WERI-Rb-1 (cell line): ENCODE measurements at regions not wholly inside any gene's neighbourhood (a gene's known extent, or its start where the extent isn't known, plus 50 kb on each side); places are given as distances from the start of the nearest gene placed in this dataset.

Source experiments
- DNase-seq: peaks from one replicate; pipeline ENCODE4 v3.0.0-alpha.2; 2020
- H3K27ac ChIP-seq: fragments of 250-450 bp; sonication (Bioruptor Pico); 2 replicates; pipeline ENCODE4 v1.5.1; 2020; ENCODE audit warnings: mild to moderate bottlenecking, moderate library complexity
- H3K27me3 ChIP-seq: fragments of 250-450 bp; sonication (Bioruptor Pico); 2 replicates; pipeline ENCODE4 v1.5.1; 2021; ENCODE audit warnings: mild to moderate bottlenecking, low read depth, moderate library complexity; ENCODE audit not compliant: insufficient read depth, severe bottlenecking
- H3K36me3 ChIP-seq: fragments of 250-450 bp; sonication (Bioruptor Pico); 2 replicates; pipeline ENCODE4 v1.5.1; 2020; ENCODE audit warnings: mild to moderate bottlenecking, moderate library complexity
- H3K4me3 ChIP-seq: 2 replicates; pipeline ENCODE4 v1.5.1; 2011; ENCODE audit warnings: low read depth, mild to moderate bottlenecking, control low read depth, low read length
- H3K9me3 ChIP-seq: fragments of 250-450 bp; sonication (Bioruptor Pico); 2 replicates; pipeline ENCODE4 v1.5.1; 2021; ENCODE audit warnings: mild to moderate bottlenecking, moderate library complexity; ENCODE audit not compliant: severe bottlenecking
- CTCF ChIP-seq: IDR thresholded peaks from 2 replicates; pipeline ENCODE4 v1.5.1; 2011; ENCODE audit warnings: low read depth, mild to moderate bottlenecking, control low read depth, inconsistent platforms, low read length

DNA sequence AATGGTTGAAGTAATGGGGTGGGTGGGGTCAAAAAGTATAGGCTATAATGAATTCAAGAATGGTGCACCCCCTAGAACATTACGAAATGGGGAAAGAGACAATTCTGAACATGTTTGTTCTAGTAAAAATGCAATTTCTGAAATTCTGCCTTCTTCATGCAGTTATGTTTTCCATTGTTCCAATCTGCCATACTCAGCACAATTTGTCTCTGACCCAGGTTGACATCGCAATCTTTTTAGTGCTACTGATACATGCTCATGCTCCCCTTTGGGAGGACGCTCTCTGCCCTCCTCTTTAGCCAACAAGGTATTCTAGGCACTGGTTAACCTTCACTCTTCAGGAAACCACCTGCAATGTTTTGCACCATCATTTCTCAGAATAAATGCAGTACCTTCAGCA is 1303.9 kb upstream of the PIK3C3 start:
- H3K4me3 ChIP-seq: no peak overlapping the region
- H3K36me3 ChIP-seq: no peaks in the 10 kb centered on the region
- DNase-seq: no peak
- TF ChIP-seq CTCF: no peak
- H3K27ac ChIP-seq: no peak overlapping the region
- H3K27me3 ChIP-seq: no peaks in the 10 kb centered on the region
- H3K9me3 ChIP-seq: no peaks in the 10 kb centered on the region

GRCh38 chr18:40642692-40643229 is 1312.3 kb upstream of the PIK3C3 start:
- Histone ChIP-seq H3K4me3 (no peak overlapping the region), H3K27ac (no peak overlapping the region), H3K36me3 (no peaks in the 10 kb centered on the region), H3K9me3 (no peaks in the 10 kb centered on the region), H3K27me3 (no peaks in the 10 kb centered on the region)
- DNase-seq: no peak
- TF ChIP-seq CTCF: no peak

GRCh38 chr18:40631319-40631718 is 1323.7 kb upstream of the PIK3C3 start:
- H3K4me3 ChIP-seq: no peak overlapping the region
- no peaks in the 10 kb centered on the region for H3K9me3 ChIP-seq
- TF ChIP-seq CTCF: no peak
- no peaks in the 10 kb centered on the region for H3K27me3 ChIP-seq
- no peak overlapping the region for H3K27ac ChIP-seq
- no peak for DNase-seq
- no peaks in the 10 kb centered on the region for H3K36me3 ChIP-seq

GRCh38 chr18:40630496-40630895 is 1324.5 kb upstream of the PIK3C3 start:
- Histone ChIP-seq H3K4me3 (no peak overlapping the region), H3K27me3 (no peaks in the 10 kb centered on the region), H3K9me3 (no peaks in the 10 kb centered on the region), H3K27ac (no peak overlapping the region), H3K36me3 (no peaks in the 10 kb centered on the region)
- TF ChIP-seq CTCF: no peak
- no peak for DNase-seq

DNA sequence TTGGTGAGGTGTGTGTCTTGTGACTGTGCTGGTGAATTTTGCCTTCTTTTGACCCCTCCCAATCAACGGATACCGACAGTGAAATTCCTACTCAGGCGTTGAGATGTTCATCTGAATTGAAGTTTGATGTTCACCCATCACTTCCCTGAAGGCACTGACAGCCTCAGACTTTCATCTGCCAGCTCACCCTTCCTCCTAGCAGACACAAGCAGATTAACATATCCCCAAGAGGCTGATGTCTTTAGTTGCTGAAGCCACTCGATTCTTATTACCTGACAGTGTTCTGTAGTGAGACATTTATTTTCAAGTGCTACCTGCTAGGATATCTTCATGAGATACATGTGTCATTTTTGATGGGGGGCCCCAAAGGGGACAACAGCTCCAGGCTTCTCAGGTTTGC is 1330.1 kb upstream of the PIK3C3 start:
- Histone ChIP-seq H3K4me3 (no peak overlapping the region), H3K27me3 (no peaks in the 10 kb centered on the region), H3K36me3 (no peaks in the 10 kb centered on the region), H3K9me3 (no peaks in the 10 kb centered on the region), H3K27ac (no peak overlapping the region)
- DNase-seq: no peak
- TF ChIP-seq CTCF: no peak

GRCh38 chr18:40613721-40614120 is 1341.3 kb upstream of the PIK3C3 start:
- H3K27me3 ChIP-seq: no peaks in the 10 kb centered on the region
- no peak for DNase-seq
- no peak overlapping the region for H3K4me3 ChIP-seq
- no peaks in the 10 kb centered on the region for H3K36me3 ChIP-seq
- no peak overlapping the region for H3K27ac ChIP-seq
- H3K9me3 ChIP-seq: no peaks in the 10 kb centered on the region
- TF ChIP-seq CTCF: no peak
